ENCODE measurements at regions not wholly inside any gene's neighbourhood (a gene's known extent, or its start where the extent isn't known, plus 50 kb on each side); places are given as distances from the start of the nearest gene placed in this dataset.
"Not testable (repeated sequence)": the region's sequence is repeated elsewhere in the genome, so short reads cannot be mapped to it uniquely, and the experiment has no call there.

DNA sequence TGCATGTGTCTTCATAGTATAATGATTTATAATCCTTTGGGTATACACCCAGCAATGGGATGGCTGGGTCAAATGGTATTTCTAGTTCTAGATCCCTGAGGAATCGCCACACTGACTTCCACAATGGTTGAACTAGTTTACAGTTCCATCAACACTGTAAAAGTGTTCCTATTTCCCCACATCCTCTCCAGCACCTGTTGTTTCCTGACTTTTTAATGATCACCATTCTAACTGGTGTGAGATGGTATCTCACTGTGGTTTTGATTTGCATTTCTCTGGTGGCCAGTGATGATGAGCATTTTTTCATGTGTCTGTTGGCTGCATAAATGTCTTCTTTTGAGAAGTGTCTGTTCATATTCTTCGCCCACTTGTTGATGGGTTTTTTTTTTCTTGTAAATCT is 152.2 kb upstream of the NAMPT start:
- CTCF ChIA-PET, POLR2A ChIA-PET: not testable (repeated sequence)

DNA sequence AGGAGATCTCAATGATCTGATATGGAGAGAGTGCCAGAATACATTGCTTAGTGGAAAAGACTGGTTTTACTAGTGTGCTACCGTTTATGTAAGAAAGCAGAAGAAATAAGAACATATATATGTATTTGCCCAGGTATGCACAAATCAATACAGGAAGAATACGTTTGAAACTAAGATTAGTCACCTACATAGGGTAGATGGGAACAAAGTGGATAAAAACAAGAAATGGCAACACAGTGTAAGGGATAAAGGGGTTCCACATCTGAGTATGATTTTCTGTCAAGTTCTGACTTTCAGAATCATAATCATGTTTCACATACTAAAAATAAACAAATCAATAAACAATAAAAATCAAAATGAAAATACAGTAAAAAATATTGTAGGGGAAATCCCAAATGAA is 148.6 kb upstream of the NAMPT start:
- CTCF ChIA-PET, result no interaction called here

DNA sequence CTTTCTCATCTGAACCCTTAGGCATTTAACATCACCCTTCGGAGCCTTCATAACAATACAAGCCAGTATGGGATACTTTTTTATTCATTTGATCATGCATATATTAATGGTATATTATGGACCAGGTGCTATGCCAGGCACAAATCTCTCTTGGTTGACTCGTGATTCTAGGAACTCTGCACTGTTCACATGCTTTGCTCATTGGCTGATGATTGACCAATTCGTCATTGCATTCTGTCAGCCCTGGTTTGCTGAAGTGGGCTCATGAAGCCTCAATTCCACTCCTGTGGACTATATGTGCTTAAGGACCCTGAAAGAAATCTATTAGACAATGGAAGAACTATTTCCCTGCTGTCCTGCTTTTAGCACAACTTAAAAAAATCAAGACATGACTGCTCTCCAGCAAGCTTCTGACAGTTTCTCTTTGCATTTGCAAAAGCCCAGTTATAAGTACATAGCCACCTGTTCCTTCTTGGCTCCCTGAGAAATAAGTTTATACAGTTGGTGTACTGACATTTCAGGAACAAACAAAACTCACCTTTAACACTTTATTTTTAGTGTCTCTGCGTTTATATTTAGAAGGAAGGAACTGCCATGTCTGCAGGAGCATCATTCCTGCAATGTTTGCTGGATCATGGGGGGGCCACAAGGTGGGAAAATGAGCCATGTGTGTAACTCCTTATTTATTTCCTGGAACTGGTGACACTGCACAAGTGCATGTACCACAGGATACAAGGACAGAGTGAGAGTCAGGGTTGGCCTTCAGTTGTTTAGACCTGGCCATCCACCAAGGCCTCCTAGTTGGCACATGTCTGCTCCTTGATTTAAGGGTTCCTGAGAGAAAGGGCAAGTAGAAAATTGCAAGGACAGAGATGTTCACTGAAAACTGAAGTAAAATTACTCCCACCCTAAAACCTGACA is 146.0 kb upstream of the NAMPT start:
- CTCF ChIA-PET, result no interaction called here
- POLR2A ChIA-PET, result no interaction called here

More for the DNA sequence above, 148.6 kb upstream of the NAMPT start:
- POLR2A ChIA-PET, result no interaction called here

DNA sequence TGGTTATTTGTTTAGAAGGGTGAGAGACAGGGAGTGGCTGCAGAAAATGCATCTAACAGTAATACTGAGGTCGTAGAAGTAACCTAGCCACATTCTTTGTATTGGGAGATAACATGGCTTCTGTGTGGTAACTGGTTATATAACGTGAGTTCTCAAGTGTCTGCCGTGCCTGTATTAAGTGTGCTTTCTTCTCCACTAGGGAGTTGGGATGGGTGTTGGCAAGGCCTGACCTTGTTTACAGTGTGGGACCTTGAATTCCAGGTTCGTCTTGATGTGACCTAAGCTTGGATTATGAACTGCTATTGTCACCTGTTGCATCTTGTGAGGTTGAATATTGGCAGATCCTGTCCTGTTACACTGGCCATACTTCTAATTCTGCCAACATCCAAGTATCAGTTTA is 145.3 kb upstream of the NAMPT start:
- CTCF ChIA-PET, result no interaction called here

DNA sequence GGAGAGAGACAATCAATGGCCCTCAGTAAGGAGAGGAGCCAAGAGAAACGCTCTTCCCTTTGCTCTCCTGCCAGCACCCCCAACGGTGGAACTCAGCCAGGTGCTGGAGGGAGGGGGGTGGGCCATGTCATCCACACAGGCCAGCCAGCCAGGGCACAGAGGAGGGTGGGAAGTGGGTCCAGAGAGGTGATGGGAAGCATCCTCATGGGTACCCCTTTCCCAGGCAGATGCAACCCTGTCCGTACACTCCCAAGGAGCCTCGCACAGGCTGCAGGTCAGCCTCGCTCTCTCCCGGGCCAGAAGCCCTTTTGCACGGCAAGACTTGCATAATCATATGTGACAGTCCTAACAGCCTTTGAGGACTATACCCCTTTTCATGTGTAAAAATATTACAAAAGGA is 142.0 kb upstream of the NAMPT start:
- ChIA-PET CTCF (interaction anchor here (0.6 kb wide), 1 partner anchor 142 kb away, joined by 3 read pairs; the partner anchor contains the start of gene NAMPT), POLR2A (no interaction called here)

More for the DNA sequence above, 145.3 kb upstream of the NAMPT start:
- POLR2A ChIA-PET, result no interaction called here

DNA sequence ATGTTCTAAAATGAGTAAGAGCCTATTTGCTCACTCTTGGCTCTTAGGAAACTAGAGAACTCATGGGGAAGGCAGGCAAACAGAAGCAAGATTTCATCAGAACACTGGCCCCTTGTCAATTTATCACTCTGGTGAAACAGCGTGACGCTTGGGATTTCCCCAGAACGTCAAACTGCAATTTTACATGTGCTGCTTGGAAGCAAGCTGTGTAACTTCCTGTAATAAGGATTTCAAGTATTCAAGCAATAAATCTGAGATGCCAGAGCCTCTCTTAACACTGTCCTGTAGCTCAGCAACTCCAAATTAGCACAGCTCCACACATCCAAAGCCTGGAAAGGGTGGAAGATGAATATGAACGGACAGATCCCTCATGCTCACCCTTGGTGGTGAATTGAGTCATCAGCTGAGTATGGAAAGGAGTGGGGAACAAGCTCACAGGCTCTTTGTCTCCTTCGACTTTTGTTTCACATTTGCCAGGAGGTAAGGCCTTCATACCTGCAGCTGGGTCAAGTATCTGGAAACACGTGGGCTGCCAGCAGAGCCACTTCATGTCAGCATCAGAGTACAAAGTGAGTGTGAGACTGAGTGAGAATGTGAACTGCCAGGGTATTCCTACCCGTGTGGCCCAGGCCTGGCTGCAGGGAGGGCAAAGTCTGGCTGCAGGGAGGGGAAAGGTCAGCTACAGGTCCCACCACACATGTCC is 140.4 kb upstream of the NAMPT start:
- ChIA-PET POLR2A (interaction anchor here (0.7 to 2.4 kb wide), 8 partner anchors 10 to 297 kb away, joined by 3 to 27 read pairs (median 4); partner anchors contain the start of gene NAMPT), CTCF (interaction anchor here (1.0 to 2.7 kb wide), 7 partner anchors 9 to 147 kb away, joined by 3 to 11 read pairs (median 4); partner anchors contain the start of gene NAMPT)

DNA sequence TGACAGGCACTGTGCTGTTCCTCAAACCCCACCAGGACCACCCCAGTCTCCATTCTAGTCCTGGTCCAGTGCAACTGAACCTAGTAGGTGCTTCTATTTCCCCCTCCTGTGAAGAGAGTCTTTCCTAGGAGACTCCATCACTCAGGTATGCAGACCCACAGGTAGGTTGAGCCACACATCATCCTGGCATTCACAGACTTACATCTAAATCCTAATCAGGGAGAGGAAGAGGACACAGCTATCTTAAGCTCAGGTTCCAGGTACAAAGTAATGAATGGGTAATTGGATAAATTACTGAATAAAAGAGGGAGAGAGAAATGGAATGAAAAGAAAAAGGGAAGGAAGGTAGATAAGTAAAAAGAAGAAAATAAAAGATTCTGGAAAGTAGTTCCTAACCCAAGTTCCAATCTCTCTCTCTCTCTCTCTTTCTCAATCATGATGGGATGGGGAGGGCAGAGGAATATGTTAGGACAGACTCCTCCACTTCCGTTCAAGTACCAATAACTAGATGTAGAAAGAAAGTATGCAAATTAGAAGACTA is 139.8 kb upstream of the NAMPT start:
- ChIA-PET POLR2A (interaction anchor here (0.8 to 2.4 kb wide), 7 partner anchors 10 to 164 kb away, joined by 3 to 27 read pairs (median 5); partner anchors contain the start of gene NAMPT), CTCF (interaction anchor here (1.0 to 2.7 kb wide), 6 partner anchors 9 to 139 kb away, joined by 3 to 11 read pairs (median 4); partner anchors contain the start of gene NAMPT)

DNA sequence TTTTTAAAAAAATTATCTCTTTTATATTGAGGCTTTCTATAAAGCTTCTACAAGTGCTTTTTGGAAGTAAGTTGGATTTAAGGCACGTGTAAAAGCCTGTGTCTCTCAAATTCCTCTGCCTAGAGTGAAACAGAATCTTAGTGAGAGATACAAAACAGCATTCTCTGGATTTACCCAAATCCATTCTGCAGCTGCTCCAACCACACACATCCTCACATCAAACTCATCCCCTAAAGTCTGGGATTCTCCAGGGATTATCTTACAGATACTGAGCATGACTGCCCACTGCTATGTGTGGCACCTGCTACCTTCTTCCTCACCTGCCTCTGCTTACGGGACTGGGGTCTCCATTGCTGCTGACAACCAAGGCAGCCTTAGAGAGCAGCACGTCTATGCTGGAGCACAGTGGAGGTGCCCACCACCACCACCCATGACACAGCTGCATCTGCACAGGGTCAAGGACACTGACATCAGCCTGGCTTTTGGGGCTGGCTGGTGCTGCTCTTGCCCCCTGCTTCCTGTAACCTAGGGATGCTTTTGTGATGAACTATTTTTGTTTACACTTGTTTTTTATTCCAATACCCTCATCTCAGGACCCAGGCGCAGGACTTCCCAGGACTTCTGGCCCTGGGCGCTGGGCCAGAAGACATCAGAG is 139.2 kb upstream of the NAMPT start:
- ChIA-PET POLR2A (interaction anchor here (0.8 to 2.4 kb wide), 4 partner anchors 139 to 165 kb away, joined by 3 to 27 read pairs (median 8); partner anchors contain the start of gene NAMPT), CTCF (interaction anchor here (1.1 to 2.7 kb wide), 3 partner anchors 38 to 138 kb away, joined by 3 to 11 read pairs (median 7); partner anchors contain the start of gene NAMPT)

DNA sequence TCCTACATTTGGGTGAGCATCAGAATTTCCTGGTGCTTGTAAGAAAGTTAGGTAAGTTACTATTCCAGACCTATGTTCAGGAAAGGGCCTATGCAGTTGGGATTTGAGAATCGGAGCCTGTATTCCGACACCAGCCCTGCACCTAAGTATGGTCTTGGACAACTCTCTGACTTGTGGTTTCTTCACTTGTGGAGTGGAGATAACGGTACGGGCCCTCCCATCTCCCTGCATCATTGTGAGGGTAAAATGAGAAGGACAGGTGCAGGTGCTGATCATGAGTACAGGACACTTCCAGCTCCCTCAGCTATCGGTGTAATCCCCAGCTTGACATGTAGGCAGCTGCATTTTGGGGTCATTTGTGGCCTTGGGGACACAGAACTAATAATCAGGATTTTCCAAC is 138.3 kb upstream of the NAMPT start:
- POLR2A ChIA-PET, result interaction anchor here (0.8 kb wide), 1 partner anchor 138 kb away, joined by 3 read pairs; the partner anchor contains the start of gene NAMPT

DNA sequence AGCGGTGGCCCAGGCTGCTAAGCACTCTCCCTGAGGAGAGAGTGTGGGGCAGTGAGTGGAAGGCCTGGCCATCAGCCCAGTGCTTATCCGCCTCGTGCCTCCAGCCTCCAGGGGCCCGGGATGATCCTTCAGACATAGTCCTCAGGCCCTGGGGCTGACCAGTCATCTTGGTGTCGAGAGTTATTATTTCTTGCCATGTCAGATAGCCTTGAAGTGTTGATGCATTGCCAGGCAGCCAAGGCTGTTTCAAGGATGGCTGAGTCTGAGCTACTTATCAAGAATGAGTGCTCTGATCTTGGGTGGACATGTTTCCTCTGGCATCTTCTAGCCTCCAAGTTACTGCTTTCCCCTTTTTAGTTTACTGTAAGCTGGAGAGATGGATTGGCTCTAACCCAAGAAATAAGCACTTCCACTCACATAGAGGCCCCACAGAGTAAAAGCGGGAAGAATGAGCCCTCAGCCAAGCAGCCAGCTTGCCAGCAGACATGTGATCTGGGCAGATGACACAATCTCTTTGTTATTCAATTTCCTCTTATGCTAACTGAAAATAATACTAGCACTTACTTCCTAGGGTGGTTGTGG is 136.5 kb upstream of the NAMPT start:
- ChIA-PET CTCF (interaction anchor here (0.9 to 1.6 kb wide), 2 partner anchors 63 to 77 kb away, joined by 3 read pairs; no protein-coding TSS in a partner anchor), POLR2A (interaction anchor here (5.2 kb wide), 1 partner anchor 136 kb away, joined by 32 read pairs; the partner anchor contains the start of gene NAMPT)

More for the DNA sequence above, 138.3 kb upstream of the NAMPT start:
- CTCF ChIA-PET, result no interaction called here

DNA sequence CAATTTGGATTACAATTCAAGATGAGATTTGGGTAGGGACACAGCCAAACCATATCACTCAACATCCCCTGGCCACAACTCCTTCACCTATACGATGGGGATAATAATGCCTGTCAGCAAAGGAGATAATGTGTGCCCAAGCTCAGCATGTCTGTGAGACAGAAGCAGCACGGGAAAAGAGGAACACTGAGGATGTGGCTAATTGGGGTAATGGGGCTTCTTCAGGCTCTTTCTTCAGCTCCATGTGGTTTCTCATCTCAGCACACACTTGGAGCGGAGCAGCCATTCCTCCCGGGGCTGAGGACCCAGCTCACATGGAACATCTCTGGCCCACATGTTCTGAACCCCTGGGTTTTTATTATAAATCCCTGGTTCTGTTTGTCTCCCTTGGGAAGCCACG is 136.0 kb upstream of the NAMPT start:
- ChIA-PET POLR2A (interaction anchor here (5.2 kb wide), 1 partner anchor 135 kb away, joined by 32 read pairs; the partner anchor contains the start of gene NAMPT), CTCF (interaction anchor here (0.9 to 1.6 kb wide), 3 partner anchors 12 to 76 kb away, joined by 3 read pairs; no protein-coding TSS in a partner anchor)

DNA sequence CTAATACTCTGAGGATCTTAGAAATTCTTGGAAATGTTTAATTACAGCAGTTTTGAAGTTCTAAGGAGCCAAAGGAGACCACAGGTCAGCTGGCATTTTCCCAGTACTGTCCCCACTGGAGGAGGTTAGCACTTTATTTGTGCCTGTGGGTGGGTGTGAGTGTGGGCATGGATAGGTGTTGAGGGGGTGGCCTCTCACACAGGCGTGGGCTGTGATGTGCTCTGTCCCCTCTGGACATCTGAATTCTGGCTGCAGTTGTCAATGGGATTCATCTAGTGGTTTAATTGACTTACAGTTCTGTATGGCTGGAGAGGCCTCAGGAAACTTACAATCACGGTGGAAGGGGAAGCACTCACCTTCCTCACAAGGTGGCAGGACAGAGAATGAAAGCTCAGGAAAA is 135.4 kb upstream of the NAMPT start:
- ChIA-PET POLR2A (interaction anchor here (0.7 to 5.2 kb wide), 2 partner anchors 75 to 135 kb away, joined by 3 to 32 read pairs; partner anchors contain the start of gene NAMPT), CTCF (interaction anchor here (0.6 to 1.6 kb wide), 4 partner anchors 12 to 76 kb away, joined by 3 read pairs; no protein-coding TSS in a partner anchor)

DNA sequence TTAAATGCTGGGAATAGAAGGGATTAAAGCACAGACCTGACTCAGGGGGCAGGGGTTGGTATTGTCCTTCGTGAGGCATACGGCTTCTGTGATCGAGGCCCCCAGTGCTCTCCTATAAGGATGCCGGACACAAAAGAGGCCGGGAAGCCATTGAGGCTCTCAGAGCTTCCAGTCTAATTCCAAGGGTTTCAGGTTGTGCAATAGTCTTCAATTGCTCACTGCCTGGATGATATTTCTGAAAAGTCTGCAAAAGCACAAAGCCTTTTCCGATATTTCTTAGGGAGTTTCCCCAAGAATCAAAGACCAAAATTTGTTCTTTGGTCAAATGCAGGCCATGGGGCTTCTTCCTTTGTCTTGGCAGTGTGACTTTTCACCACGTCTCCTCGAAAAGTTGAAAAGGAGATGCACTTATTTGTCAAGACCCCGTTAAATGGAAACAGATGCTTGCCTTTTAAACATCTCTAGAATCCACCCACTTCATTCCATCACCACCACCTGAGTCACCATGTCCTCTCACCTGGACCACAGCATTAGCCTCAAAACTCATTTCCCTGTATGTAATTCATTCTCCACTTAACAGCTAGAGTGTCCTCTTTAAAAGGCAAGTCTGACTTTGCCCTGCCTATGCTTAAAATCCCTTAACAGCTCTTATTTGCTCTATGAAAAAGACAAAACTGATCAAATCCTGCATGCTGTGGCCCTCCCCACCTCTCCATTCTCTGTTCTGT is 134.8 kb upstream of the NAMPT start:
- POLR2A ChIA-PET, result interaction anchor here (0.7 to 5.2 kb wide), 2 partner anchors 75 to 134 kb away, joined by 3 to 32 read pairs; partner anchors contain the start of gene NAMPT
- CTCF ChIA-PET, result interaction anchor here (0.6 to 1.4 kb wide), 4 partner anchors 11 to 79 kb away, joined by 3 read pairs; no protein-coding TSS in a partner anchor

DNA sequence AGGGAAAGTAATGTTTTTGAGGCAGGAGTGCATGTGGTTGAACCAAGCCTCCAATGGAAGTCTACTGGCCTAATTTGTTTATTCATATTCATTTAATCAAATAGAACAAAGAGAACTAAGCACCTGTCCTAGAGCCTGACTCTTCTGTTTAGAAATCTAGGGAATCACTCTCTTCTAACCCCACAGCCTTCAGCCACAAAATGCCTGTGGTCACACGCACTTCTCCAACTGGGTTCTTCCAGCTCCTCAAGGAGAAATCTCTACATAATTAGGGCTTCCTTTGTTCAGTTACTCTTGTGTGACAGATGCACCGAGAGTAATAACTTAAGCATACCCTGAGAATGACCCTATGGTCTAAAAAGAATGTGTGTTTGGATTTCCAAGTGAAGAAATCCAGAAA is 133.7 kb upstream of the NAMPT start:
- POLR2A ChIA-PET, result interaction anchor here (5.2 kb wide), 1 partner anchor 133 kb away, joined by 32 read pairs; the partner anchor contains the start of gene NAMPT

DNA sequence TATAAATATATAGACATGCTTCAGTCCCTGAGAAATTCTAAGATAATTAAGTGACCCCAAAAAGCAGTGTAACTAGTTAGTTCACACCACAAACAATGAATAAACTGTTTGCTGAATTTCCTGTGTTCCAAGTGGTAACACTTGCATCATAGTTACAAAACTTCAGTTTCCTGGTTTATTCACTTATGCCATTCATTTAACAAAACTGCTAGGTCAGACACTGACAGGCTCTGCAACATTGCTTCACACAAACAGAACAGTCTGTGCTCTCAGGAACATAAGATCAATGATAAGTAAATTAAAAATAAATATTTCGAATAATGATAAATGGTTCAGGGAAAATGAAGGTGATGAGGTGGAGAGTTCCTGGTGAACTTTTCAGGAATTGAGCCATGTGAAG is 133.3 kb upstream of the NAMPT start:
- ChIA-PET POLR2A (interaction anchor here (5.2 kb wide), 1 partner anchor 133 kb away, joined by 32 read pairs; the partner anchor contains the start of gene NAMPT), CTCF (interaction anchor here (1.0 kb wide), 1 partner anchor 17 kb away, joined by 4 read pairs; no protein-coding TSS in a partner anchor)

More for the DNA sequence above, 133.7 kb upstream of the NAMPT start:
- CTCF ChIA-PET, result interaction anchor here (0.6 kb wide), 1 partner anchor 1283 kb away, joined by 3 read pairs; no protein-coding TSS in a partner anchor

DNA sequence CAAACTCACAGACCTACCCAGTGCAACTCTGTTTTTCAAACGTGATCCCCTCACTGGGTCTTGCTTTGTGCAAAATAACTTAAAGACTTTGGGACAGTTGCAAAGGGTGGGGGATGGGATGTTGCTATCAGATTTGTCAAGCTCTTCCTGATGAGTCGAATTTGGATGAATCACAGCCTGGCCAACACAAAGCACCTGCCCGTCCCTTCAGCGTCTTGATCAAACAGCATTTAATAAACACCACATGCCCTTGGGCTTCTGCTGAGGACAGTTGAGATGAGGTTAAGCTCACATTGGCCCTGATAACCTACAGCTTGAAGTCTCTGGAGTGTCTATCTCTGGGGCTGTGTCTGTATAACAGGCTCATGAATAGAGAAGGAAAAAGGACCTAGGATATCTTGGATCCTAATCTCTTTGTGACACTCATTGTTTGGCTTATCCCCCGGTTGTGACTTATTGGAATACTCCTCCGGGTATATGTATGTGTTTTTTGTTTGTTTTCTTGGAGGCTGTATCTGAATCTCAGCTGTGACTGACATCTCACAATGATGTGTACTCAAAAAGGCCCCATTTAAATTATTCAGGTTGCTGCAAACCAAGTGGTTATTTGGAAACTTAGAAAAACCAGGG is 132.6 kb upstream of the NAMPT start:
- ChIA-PET CTCF (interaction anchor here (1.0 kb wide), 1 partner anchor 16 kb away, joined by 4 read pairs; no protein-coding TSS in a partner anchor), POLR2A (interaction anchor here (5.2 kb wide), 1 partner anchor 132 kb away, joined by 32 read pairs; the partner anchor contains the start of gene NAMPT)
